ENCODE measurements at regions not wholly inside any gene's neighbourhood (a gene's known extent, or its start where the extent isn't known, plus 50 kb on each side); places are given as distances from the start of the nearest gene placed in this dataset.

GRCh38 chr11:70594031-70594430 lies 195.7 kb downstream of the CTTN start:
- TF ChIP-seq CTCF (IDR thresholded peaks at IDR 0.05; ENCODE audit: insufficient read depth, low read depth, low read length) (no peak), EZH2 (IDR thresholded peaks at IDR 0.05; ENCODE audit: insufficient read depth, low read length) (no peak)
